ENCODE measurements at regions not wholly inside any gene's neighbourhood (a gene's known extent, or its start where the extent isn't known, plus 50 kb on each side); places are given as distances from the start of the nearest gene placed in this dataset.

DNA sequence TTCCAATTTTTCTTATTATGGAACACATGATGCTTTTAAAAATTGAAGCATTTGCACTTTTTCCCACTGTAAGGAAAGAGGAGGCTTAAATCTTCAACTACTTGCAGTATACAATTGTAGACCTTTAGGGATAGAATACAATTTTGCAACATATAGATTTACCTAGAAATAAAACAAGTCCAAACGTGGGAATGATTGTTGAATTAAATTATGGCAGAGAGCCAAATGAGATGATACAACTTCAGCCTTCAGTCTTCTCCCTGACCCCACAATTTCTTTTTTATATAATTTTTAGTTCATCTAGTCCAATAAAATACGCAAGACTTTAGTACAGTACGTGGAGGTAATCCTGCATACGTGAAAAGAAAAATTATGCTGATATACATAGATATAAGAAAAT is 666.5 kb downstream of the SLC16A7 start (continued):
- TF ChIP-seq, protein P1, sequence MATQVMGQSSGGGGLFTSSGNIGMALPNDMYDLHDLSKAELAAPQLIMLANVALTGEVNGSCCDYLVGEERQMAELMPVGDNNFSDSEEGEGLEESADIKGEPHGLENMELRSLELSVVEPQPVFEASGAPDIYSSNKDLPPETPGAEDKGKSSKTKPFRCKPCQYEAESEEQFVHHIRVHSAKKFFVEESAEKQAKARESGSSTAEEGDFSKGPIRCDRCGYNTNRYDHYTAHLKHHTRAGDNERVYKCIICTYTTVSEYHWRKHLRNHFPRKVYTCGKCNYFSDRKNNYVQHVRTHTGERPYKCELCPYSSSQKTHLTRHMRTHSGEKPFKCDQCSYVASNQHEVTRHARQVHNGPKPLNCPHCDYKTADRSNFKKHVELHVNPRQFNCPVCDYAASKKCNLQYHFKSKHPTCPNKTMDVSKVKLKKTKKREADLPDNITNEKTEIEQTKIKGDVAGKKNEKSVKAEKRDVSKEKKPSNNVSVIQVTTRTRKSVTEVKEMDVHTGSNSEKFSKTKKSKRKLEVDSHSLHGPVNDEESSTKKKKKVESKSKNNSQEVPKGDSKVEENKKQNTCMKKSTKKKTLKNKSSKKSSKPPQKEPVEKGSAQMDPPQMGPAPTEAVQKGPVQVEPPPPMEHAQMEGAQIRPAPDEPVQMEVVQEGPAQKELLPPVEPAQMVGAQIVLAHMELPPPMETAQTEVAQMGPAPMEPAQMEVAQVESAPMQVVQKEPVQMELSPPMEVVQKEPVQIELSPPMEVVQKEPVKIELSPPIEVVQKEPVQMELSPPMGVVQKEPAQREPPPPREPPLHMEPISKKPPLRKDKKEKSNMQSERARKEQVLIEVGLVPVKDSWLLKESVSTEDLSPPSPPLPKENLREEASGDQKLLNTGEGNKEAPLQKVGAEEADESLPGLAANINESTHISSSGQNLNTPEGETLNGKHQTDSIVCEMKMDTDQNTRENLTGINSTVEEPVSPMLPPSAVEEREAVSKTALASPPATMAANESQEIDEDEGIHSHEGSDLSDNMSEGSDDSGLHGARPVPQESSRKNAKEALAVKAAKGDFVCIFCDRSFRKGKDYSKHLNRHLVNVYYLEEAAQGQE (IDR thresholded peaks at IDR 0.05), result no peak
- no peak for TF ChIP-seq SP1 (IDR thresholded peaks at IDR 0.05)
- TF ChIP-seq, protein P2, sequence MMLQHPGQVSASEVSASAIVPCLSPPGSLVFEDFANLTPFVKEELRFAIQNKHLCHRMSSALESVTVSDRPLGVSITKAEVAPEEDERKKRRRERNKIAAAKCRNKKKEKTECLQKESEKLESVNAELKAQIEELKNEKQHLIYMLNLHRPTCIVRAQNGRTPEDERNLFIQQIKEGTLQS (IDR thresholded peaks at IDR 0.05), result no peak

DNA sequence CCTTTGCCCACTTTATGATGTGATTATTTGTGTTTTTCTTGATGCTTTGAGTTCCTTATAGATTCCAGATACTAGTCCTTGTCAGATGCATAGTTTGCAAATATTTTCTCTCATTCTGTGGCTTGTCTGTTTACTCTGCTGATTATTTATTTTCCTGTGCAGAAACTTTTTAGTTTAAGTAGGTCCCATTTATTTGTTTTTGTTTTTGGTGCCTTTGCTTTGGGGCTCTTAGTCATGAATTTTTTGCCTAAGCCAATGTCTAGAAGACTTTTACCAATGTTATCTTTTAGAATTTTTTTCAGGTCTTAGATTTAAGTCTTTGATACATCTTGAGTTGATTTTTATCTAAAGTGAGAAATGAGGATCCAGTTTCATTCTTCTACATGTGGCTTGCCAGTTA is 667.3 kb downstream of the SLC16A7 start:
- Histone ChIP-seq H3K27ac (ENCODE audit: low read depth in 1 of 2, low read length in 2 of 2) (no peak overlapping the region), H3K4me1 (ENCODE audit: control insufficient read depth in 4 of 4, insufficient read depth in 4 of 4, low read length in 3 of 4) (no peaks in the 10 kb centered on the region), H3K36me3 (ENCODE audit: control insufficient read depth in 4 of 4, insufficient read depth in 3 of 4, low read depth in 1 of 4, low read length in 3 of 4) (no peaks in the 10 kb centered on the region), H3K9me3 (ENCODE audit: control insufficient read depth in 4 of 4, low read length in 3 of 4) (no peaks in the 10 kb centered on the region), H3K9ac (ENCODE audit: low read depth in 1 of 2, low read length in 2 of 2) (no peak overlapping the region), H3K27me3 (ENCODE audit: control insufficient read depth in 4 of 4, insufficient read depth in 4 of 4, low read length in 3 of 4) (no peaks in the 10 kb centered on the region), H3K4me3 (ENCODE audit: low read depth in 1 of 3, low read length in 3 of 3) (no peak overlapping the region)
- DNase-seq (ENCODE audit: low spot score), result no peak
- no peak for TF ChIP-seq HNF4G (IDR thresholded peaks at IDR 0.05)

DNA sequence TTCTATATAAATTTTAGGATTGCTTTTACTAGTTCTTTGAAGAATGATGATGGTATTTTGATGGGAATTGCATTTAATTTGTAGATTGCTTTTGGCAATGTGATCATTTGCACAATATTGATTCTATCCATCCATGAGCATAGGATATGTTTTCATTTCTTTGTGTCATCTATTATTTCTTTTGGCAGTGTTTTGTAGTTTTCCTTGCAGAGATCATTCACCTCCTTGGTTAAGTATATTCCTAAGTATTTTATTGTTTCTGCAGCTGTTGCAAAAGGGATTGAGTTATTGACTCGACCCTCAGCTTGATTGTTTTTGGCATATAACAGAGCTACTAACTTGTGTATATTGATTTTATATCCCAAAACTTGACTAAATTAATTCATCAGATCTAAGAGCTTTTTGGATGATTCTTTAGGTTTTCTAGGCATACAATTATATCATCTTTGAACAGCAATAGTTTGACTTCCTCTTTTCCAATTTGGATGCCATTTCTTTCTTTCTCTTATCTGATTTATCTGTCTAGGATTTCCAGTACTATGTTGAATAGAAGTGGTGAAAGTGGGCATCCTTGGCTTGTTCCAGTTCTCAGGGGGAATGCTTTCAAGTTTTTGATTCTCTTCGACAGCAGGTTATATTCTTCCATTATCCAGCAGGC is 668.1 kb downstream of the SLC16A7 start:
- H3K9ac ChIP-seq (ENCODE audit: low read depth in 1 of 2, low read length in 2 of 2), result no peak overlapping the region
- no peaks in the 10 kb centered on the region for H3K27me3 ChIP-seq (ENCODE audit: control insufficient read depth in 4 of 4, insufficient read depth in 4 of 4, low read length in 3 of 4)
- H3K27ac ChIP-seq (ENCODE audit: low read depth in 1 of 2, low read length in 2 of 2), result no peak overlapping the region
- no peak for DNase-seq (ENCODE audit: low spot score)
- no peak overlapping the region for H3K4me3 ChIP-seq (ENCODE audit: low read depth in 1 of 3, low read length in 3 of 3)
- no peak for TF ChIP-seq FOXA2 (IDR thresholded peaks at IDR 0.05)
- TF ChIP-seq, protein P3, sequence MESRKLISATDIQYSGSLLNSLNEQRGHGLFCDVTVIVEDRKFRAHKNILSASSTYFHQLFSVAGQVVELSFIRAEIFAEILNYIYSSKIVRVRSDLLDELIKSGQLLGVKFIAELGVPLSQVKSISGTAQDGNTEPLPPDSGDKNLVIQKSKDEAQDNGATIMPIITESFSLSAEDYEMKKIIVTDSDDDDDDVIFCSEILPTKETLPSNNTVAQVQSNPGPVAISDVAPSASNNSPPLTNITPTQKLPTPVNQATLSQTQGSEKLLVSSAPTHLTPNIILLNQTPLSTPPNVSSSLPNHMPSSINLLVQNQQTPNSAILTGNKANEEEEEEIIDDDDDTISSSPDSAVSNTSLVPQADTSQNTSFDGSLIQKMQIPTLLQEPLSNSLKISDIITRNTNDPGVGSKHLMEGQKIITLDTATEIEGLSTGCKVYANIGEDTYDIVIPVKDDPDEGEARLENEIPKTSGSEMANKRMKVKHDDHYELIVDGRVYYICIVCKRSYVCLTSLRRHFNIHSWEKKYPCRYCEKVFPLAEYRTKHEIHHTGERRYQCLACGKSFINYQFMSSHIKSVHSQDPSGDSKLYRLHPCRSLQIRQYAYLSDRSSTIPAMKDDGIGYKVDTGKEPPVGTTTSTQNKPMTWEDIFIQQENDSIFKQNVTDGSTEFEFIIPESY (IDR thresholded peaks at IDR 0.05), result no peak
- TF ChIP-seq SP1 (IDR thresholded peaks at IDR 0.05), result no peak
- TF ChIP-seq, protein P4, sequence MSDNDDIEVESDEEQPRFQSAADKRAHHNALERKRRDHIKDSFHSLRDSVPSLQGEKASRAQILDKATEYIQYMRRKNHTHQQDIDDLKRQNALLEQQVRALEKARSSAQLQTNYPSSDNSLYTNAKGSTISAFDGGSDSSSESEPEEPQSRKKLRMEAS (IDR thresholded peaks at IDR 0.05), result no peak
- TF ChIP-seq NR2F2 (IDR thresholded peaks at IDR 0.05), result no peak
- TF ChIP-seq, protein P2 (IDR thresholded peaks at IDR 0.05), result no peak
- TF ChIP-seq, protein P1 (IDR thresholded peaks at IDR 0.05), result no peak
- no peak for TF ChIP-seq GABPA (IDR thresholded peaks at IDR 0.05 in 1 of 2, conservative IDR thresholded peaks at IDR 0.05 in 1 of 2)
- no peak for TF ChIP-seq YY1 (IDR thresholded peaks at IDR 0.05)
- no peaks in the 10 kb centered on the region for H3K4me1 ChIP-seq (ENCODE audit: control insufficient read depth in 4 of 4, insufficient read depth in 4 of 4, low read length in 3 of 4)
- no peaks in the 10 kb centered on the region for H3K9me3 ChIP-seq (ENCODE audit: control insufficient read depth in 4 of 4, low read length in 3 of 4)
- WGBS, result 65% methylated on average over 2 of the region's 2 CpGs
- no peaks in the 10 kb centered on the region for H3K36me3 ChIP-seq (ENCODE audit: control insufficient read depth in 4 of 4, insufficient read depth in 3 of 4, low read depth in 1 of 4, low read length in 3 of 4)
